Small intestine (tissue), 7 donors: ENCODE measurements at regions not wholly inside any gene's neighbourhood (a gene's known extent, or its start where the extent isn't known, plus 50 kb on each side); places are given as distances from the start of the nearest gene placed in this dataset.

Source experiments
- DNase-seq, 2 donors: peaks; one replicate each; pipeline versions ENCODE4 v3.0.0 to v3.0.0-alpha.2; 2013
- FAIRE-seq: peaks from 2 replicates; lab custom pipeline; 2012; peaks lifted over from hg19 to GRCh38; lab: Jason Lieb, UNC
- H3K27ac ChIP-seq, 3 donors: one replicate each; pipeline ENCODE4 v1.5.1; 2013; ENCODE audit warnings: low read length in 2 of 3, mild to moderate bottlenecking in 2 of 3, control low read depth in 1 of 3, inconsistent platforms in 1 of 3, low read depth in 1 of 3, moderate library complexity in 1 of 3
- H3K27me3 ChIP-seq, 3 donors: one replicate each; pipeline ENCODE4 v1.6.1; 2013; ENCODE audit warnings: low read length in 3 of 3, inconsistent platforms in 1 of 3; ENCODE audit not compliant: control insufficient read depth in 3 of 3, insufficient read depth in 3 of 3
- H3K36me3 ChIP-seq, 3 donors: one replicate each; pipeline ENCODE4 v1.6.1; 2013; ENCODE audit warnings: low read length in 3 of 3, inconsistent platforms in 1 of 3, low read depth in 1 of 3, mild to moderate bottlenecking in 1 of 3, moderate library complexity in 1 of 3; ENCODE audit not compliant: control insufficient read depth in 3 of 3, insufficient read depth in 2 of 3
- H3K4me1 ChIP-seq, 3 donors: one replicate each; pipeline ENCODE4 v1.6.1; 2013; ENCODE audit warnings: low read length in 2 of 3, inconsistent platforms in 1 of 3, low read depth in 1 of 3, mild to moderate bottlenecking in 1 of 3, moderate library complexity in 1 of 3; ENCODE audit not compliant: control insufficient read depth in 3 of 3, insufficient read depth in 2 of 3
- H3K4me3 ChIP-seq, 3 donors: one replicate each; pipeline ENCODE4 v1.5.1; 2013; ENCODE audit warnings: low read length in 3 of 3, control low read depth in 1 of 3, inconsistent platforms in 1 of 3, low read depth in 1 of 3, mild to moderate bottlenecking in 1 of 3, moderate library complexity in 1 of 3
- H3K9me3 ChIP-seq, 2 donors: one replicate each; pipeline ENCODE4 v1.6.1; 2013; ENCODE audit warnings: low read depth in 1 of 2, low read length in 1 of 2; ENCODE audit not compliant: control insufficient read depth in 2 of 2, insufficient read depth in 1 of 2
- WGBS, 3 donors: extraction: QIAGEN DNeasy Blood & Tissue Kit; methylation state at CpG; one replicate each; pipeline ENCODE4 v1.1.7; 2013; 5-methylcytosine and 5-hydroxymethylcytosine counted together
- donor health status: healthy with polysubstance abuse.
- donor health status: control.
- donor health status: control.
- donor health status: Bipolar disorder and iron deficiency.
- donor health status: healthy.

DNA sequence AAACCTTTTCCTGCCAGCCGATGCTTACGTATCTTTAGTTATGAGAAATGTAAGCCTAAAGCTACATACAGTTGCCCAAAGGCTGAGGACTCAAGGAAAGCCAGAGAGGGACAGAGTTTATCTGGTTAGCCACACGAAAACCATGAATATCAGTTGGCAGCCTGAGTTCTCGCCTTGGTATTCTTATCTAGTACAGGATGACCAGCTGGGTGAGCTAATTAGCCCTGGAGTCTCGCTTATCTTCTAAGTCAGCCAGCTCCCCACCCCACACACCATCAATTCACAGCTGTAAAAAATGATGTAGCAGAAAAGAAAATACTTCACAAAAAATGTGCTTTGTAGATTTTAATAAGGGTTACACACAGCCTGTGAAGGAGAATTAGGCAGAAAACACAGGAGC, 617.5 kb upstream of the SOX11 start:
- Histone ChIP-seq H3K36me3 (no peaks in the 10 kb centered on the region), H3K4me3 (no peak overlapping the region), H3K27me3 (no peaks in the 10 kb centered on the region), H3K9me3 (peaks cover 0 to 2% of the 10 kb centered on the region in 2 donors), H3K4me1 (no peaks in the 10 kb centered on the region), H3K27ac (no peak overlapping the region)
- DNase-seq (no peak), FAIRE-seq (no peak)
- WGBS, 3 donors = 43 to 63% (median 50%) methylated on average over 5 of the region's 5 CpGs

GRCh38 chr2:5076599-5076998, 615.6 kb upstream of the SOX11 start:
- WGBS, 3 donors = 54 to 68% (median 62%) methylated on average over 3 of the region's 3 CpGs
- H3K27ac ChIP-seq = no peak overlapping the region
- no peak for DNase-seq
- H3K4me1 ChIP-seq = no peaks in the 10 kb centered on the region
- FAIRE-seq = no peak
- H3K27me3 ChIP-seq = no peaks in the 10 kb centered on the region
- no peak overlapping the region for H3K4me3 ChIP-seq
- no peaks in the 10 kb centered on the region for H3K36me3 ChIP-seq
- H3K9me3 ChIP-seq = no peaks in the 10 kb centered on the region

DNA sequence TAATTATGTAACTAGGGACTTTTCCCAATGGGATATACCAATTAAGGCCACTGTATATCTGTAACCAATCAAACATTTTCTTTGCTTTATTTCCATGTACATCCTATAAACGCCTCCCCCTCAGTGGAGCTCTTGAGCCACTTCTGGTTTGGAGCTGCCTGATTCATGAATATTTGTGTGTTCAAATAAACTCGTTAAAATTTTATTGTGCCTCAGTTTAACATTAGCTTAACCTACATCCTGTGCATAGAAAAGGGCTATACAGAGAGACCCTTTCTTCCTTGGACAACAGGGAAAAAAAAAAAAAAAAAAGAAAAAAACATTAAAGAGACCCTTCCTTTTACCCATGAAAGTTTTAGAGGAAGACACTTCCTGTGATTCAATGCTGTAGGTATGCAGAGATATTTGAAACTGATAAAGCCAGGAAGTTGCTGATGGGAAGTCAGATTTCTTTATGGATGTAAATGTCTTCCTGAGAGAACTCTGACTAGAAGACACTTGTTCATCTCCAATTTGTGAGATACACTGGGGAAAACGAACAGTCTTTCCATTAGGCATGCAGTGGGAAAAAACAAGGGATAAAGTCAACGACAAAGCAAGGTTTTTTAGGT, 614.6 kb upstream of the SOX11 start:
- DNase-seq = no peak
- Histone ChIP-seq H3K27me3 (no peaks in the 10 kb centered on the region), H3K27ac (no peak overlapping the region), H3K4me3 (no peak overlapping the region), H3K9me3 (no peaks in the 10 kb centered on the region), H3K36me3 (no peaks in the 10 kb centered on the region), H3K4me1 (no peaks in the 10 kb centered on the region)
- WGBS, 3 donors = 54 to 61% (median 57%) methylated on average over 4 of the region's 4 CpGs
- FAIRE-seq = no peak

DNA sequence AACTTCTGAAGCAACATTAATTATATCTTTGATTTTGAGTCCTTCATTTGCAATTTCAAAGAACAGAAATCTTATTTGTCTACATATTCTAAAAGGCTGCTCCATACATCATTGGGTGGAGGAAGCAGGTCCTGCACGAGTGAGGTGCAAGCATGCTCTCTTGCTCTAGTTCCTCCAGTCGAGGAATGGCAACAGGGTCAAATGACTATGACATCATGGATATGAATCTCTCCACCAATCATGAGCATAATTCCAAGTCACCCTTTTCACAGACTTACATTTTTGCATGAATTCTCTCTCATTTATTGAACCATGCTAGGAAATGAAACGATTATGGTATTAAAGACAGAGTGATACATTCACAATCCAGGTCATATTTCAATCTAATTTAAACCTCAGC, 608.8 kb upstream of the SOX11 start:
- Histone ChIP-seq H3K36me3 (no peaks in the 10 kb centered on the region), H3K9me3 (no peaks in the 10 kb centered on the region), H3K27ac (no peak overlapping the region), H3K4me1 (no peaks in the 10 kb centered on the region), H3K27me3 (no peaks in the 10 kb centered on the region), H3K4me3 (no peak overlapping the region)
- DNase-seq (no peak), FAIRE-seq (no peak)
- 74 to 79% (median 79%) methylated on average over 3 of the region's 3 CpGs for WGBS, 3 donors

- no peak for FAIRE-seq
Observed at GRCh38 chr2:5089409-5089808, 602.8 kb upstream of the SOX11 start.

DNA sequence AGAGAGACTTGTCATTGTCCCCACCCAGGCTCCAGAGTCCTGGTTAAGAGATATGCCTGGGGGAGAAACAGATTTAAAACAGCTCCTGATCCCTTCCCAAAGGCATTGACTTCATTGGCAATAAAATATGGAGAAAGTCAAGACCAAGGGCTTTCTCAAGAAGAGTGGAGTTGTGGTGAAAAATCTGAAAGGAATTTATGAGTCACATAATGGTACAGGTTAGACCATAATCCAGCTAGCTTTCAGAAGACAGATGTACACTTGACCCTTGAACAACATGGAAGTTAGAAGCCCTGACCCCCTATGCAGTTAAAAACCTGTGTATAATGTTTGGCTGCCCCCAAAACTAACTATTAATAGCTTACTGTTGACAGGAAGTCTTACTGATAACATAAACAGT, 599.1 kb upstream of the SOX11 start:
- FAIRE-seq (no peak), DNase-seq (no peak)
- H3K27me3 ChIP-seq = no peaks in the 10 kb centered on the region
- no peaks in the 10 kb centered on the region for H3K4me1 ChIP-seq
- no peak overlapping the region for H3K27ac ChIP-seq
- peaks cover 0 to 10% of the 10 kb centered on the region in 2 donors for H3K9me3 ChIP-seq
- H3K36me3 ChIP-seq = no peaks in the 10 kb centered on the region
- no peak overlapping the region for H3K4me3 ChIP-seq

More at GRCh38 chr2:5089409-5089808, 602.8 kb upstream of the SOX11 start:
- no peaks in the 10 kb centered on the region for H3K27me3 ChIP-seq
- WGBS, 3 donors = 61 to 74% (median 66%) methylated on average over 5 of the region's 5 CpGs
- H3K36me3 ChIP-seq = no peaks in the 10 kb centered on the region
- H3K27ac ChIP-seq = no peak overlapping the region
- no peak overlapping the region for H3K4me3 ChIP-seq
- H3K4me1 ChIP-seq = no peaks in the 10 kb centered on the region
- peaks cover 0 to 2% of the 10 kb centered on the region in 2 donors for H3K9me3 ChIP-seq
- no peak for DNase-seq

DNA sequence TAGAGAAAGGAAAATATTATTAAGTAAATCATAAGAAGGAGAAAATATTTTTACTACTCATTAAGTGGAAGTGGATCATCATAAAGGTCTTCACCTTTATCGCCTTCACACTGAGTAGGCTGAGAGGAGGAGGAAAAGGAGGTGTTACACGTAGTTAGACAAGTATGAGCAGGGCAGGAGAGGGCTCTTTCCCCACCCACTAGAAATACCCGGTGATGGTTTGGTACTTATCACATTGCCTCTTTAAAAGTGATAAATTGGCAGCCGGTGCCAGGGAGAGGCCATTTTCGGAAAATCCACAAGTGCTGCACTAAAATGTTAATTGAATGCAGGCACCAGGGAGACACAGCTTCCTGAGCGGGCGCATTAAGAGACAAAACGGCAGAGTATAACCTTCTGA, 598.7 kb upstream of the SOX11 start:
- H3K4me3 ChIP-seq = no peak overlapping the region
- H3K36me3 ChIP-seq = no peaks in the 10 kb centered on the region
- H3K27ac ChIP-seq = no peak overlapping the region
- no peaks in the 10 kb centered on the region for H3K4me1 ChIP-seq
- H3K9me3 ChIP-seq = peaks cover 0 to 10% of the 10 kb centered on the region in 2 donors
- H3K27me3 ChIP-seq = no peaks in the 10 kb centered on the region
- WGBS, 3 donors = 64 to 81% (median 74%) methylated on average over 8 of the region's 8 CpGs
- FAIRE-seq (no peak), DNase-seq (no peak)

DNA sequence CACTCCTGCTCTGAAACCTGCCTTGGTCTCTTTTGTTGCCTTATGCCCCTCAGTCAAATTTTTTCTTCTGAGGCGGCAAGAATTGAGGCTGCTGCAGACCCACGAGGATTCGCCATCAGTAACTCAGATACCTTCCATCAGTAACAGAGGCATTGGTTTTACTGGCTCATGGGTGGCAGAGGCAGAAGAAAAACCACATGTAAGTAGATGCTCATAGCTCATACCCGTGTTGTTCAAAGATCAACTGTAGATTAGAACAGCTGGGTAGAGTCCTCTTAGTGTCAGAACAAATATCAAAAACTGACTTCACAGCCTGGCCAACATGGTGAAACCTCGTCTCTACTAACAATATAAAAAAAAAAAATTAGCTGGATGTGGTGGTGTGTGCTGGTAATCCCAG, 598.0 kb upstream of the SOX11 start:
- Histone ChIP-seq H3K4me3 (no peak overlapping the region), H3K36me3 (no peaks in the 10 kb centered on the region), H3K4me1 (no peaks in the 10 kb centered on the region), H3K27me3 (no peaks in the 10 kb centered on the region), H3K9me3 (peaks cover 0 to 11% of the 10 kb centered on the region in 2 donors), H3K27ac (no peak overlapping the region)
- DNase-seq (no peak), FAIRE-seq (no peak)
- 75 to 83% (median 76%) methylated on average over 5 of the region's 5 CpGs for WGBS, 3 donors

DNA sequence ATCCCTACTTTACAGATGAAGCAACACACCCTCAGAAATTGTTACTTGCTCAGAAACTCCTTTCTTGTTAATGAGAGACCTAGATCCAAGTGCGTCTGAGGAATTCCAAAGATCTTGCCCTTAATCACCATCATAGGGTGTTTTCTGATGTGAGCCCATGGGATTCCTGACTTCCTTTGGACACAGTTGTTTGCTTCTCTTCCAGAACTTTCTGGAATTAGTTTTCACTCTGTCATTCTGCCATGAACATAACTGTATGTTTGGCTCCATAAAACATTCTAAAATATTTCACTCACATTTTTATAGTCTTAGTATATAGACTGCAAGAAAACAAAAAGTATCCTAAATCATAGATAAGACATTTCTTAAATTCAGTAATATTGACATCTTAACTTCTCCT, 593.9 kb upstream of the SOX11 start:
- Histone ChIP-seq H3K27ac (no peak overlapping the region), H3K4me1 (no peaks in the 10 kb centered on the region), H3K27me3 (no peaks in the 10 kb centered on the region), H3K36me3 (no peaks in the 10 kb centered on the region), H3K9me3 (peaks cover 0 to 12% of the 10 kb centered on the region in 2 donors), H3K4me3 (no peak overlapping the region)
- no peak for DNase-seq
- FAIRE-seq = no peak
- 78 to 94% (median 86%) methylated on average over 1 of the region's 1 CpG for WGBS, 3 donors
